ENCODE measurements at regions not wholly inside any gene's neighbourhood (a gene's known extent, or its start where the extent isn't known, plus 50 kb on each side); places are given as distances from the start of the nearest gene placed in this dataset.

DNA sequence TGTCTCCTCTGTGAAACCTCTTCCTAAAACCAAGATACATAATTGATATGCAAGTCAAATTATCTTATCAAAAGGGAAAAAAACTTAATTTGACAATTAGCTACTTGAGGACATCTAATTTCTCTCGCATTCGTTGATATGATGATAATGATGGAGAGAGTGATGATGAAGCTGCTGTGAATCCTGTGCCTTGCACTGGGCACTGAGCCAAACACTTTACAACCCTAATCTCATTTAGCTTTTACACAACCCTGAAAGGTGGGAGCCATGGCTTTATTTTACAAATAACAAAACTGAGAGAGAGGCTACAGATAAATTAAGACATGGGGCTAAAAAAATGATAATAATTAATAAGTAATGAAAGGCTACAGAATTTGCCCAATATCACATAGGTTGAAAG, 176.0 kb downstream of the NOC3L start:
- Histone ChIP-seq H3K4me1 (ENCODE audit: insufficient read depth, low read length) (peaks cover 17% of the 10 kb centered on the region), H3K27ac (ENCODE audit: low read depth, low read length) (no peak overlapping the region), H2AFZ (ENCODE audit: low read length) (no peak overlapping the region), H3K9me3 (ENCODE audit: low read depth, low read length) (no peaks in the 10 kb centered on the region), H3K4me2 (ENCODE audit: insufficient read depth, low read length) (no peak overlapping the region), H3K4me3 (ENCODE audit: insufficient read depth, low read length) (no peak overlapping the region), H3K79me2 (ENCODE audit: insufficient read depth, low read length) (no peaks in the 10 kb centered on the region), H3K27me3 (ENCODE audit: insufficient read depth, low read length) (no peaks in the 10 kb centered on the region), H4K20me1 (ENCODE audit: insufficient read depth, low read length) (no peaks in the 10 kb centered on the region), H3K36me3 (ENCODE audit: insufficient read depth, low read length) (no peaks in the 10 kb centered on the region)
- no peak for DNase-seq (ENCODE audit: insufficient read length, low spot score, missing footprints)
- no peak for TF ChIP-seq CTCF (IDR thresholded peaks at IDR 0.05; ENCODE audit: extremely low read depth, low read depth, low read length)

GRCh38 chr10:94192333-94192732, 170.4 kb downstream of the NOC3L start:
- Histone ChIP-seq H3K4me3 (ENCODE audit: insufficient read depth, low read length) (no peak overlapping the region), H3K27me3 (ENCODE audit: insufficient read depth, low read length) (no peaks in the 10 kb centered on the region), H3K27ac (ENCODE audit: low read depth, low read length) (no peak overlapping the region), H3K4me2 (ENCODE audit: insufficient read depth, low read length) (no peak overlapping the region), H2AFZ (ENCODE audit: low read length) (no peak overlapping the region), H3K79me2 (ENCODE audit: insufficient read depth, low read length) (no peaks in the 10 kb centered on the region), H3K36me3 (ENCODE audit: insufficient read depth, low read length) (no peaks in the 10 kb centered on the region), H3K9me3 (ENCODE audit: low read depth, low read length) (no peaks in the 10 kb centered on the region), H3K4me1 (ENCODE audit: insufficient read depth, low read length) (peaks cover 23% of the 10 kb centered on the region), H4K20me1 (ENCODE audit: insufficient read depth, low read length) (no peaks in the 10 kb centered on the region)
- TF ChIP-seq CTCF (IDR thresholded peaks at IDR 0.05; ENCODE audit: extremely low read depth, low read depth, low read length), result no peak
- no peak for DNase-seq (ENCODE audit: insufficient read length, low spot score, missing footprints)

DNA sequence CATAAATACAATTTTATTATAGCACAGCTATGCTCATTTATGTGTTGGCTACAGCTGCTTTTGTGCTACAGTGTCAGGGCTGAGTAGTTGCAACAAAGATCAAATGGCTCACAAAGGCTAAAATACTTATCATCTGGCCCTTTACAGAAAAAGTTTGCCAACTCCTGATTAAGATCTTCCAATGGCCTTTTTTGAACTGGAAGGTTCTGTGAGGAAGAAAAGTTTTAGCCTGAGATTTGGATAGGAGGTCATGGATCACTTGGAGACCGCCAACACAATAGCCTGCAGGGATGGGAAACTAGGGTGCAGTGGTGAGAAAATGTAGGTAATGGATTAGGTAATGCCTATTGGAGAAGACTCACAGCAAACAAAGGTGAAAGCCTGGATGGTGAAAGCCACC, 169.8 kb downstream of the NOC3L start:
- Histone ChIP-seq H4K20me1 (ENCODE audit: insufficient read depth, low read length) (no peaks in the 10 kb centered on the region), H3K79me2 (ENCODE audit: insufficient read depth, low read length) (no peaks in the 10 kb centered on the region), H2AFZ (ENCODE audit: low read length) (no peak overlapping the region), H3K4me1 (ENCODE audit: insufficient read depth, low read length) (peaks cover 23% of the 10 kb centered on the region), H3K9me3 (ENCODE audit: low read depth, low read length) (no peaks in the 10 kb centered on the region), H3K36me3 (ENCODE audit: insufficient read depth, low read length) (no peaks in the 10 kb centered on the region), H3K4me2 (ENCODE audit: insufficient read depth, low read length) (peak overlapping the region; percentile 43), H3K4me3 (ENCODE audit: insufficient read depth, low read length) (peak overlapping the region; percentile 14), H3K27ac (ENCODE audit: low read depth, low read length) (peak overlapping the region; percentile 20), H3K27me3 (ENCODE audit: insufficient read depth, low read length) (no peaks in the 10 kb centered on the region)
- DNase-seq (ENCODE audit: insufficient read length, low spot score, missing footprints), result no peak
- no peak for TF ChIP-seq CTCF (IDR thresholded peaks at IDR 0.05; ENCODE audit: extremely low read depth, low read depth, low read length)

DNA sequence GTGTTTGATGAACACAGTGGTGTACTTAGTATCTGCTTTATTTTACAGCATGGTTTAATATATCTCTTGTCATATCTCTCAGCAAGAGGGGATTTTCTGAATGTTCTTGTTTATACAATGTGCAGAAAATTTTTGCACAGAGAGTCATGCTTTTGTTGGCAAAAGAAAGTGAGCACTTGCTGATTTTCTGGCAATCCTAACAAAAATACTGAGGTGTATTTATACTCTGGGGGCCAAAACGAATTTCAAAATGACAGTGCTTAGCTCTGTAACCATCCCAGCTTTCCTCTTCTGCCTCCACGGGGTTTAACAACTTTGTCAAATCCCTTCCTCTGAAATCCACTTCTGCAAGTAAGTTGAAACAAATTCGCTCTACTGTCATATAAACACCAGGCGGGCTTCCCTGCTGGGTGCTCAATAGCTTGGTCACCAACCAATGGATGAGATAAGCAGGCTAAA, 169.2 kb downstream of the NOC3L start:
- peak overlapping the region; percentile 43 for H3K4me2 ChIP-seq (ENCODE audit: insufficient read depth, low read length)
- no peak for DNase-seq (ENCODE audit: insufficient read length, low spot score, missing footprints)
- no peak overlapping the region for H2AFZ ChIP-seq (ENCODE audit: low read length)
- no peaks in the 10 kb centered on the region for H3K27me3 ChIP-seq (ENCODE audit: insufficient read depth, low read length)
- H3K4me1 ChIP-seq (ENCODE audit: insufficient read depth, low read length), result peaks cover 23% of the 10 kb centered on the region
- H3K27ac ChIP-seq (ENCODE audit: low read depth, low read length), result peak overlapping the region; percentile 43
- no peaks in the 10 kb centered on the region for H3K79me2 ChIP-seq (ENCODE audit: insufficient read depth, low read length)
- H3K4me3 ChIP-seq (ENCODE audit: insufficient read depth, low read length), result peak overlapping the region; percentile 27
- H3K36me3 ChIP-seq (ENCODE audit: insufficient read depth, low read length), result no peaks in the 10 kb centered on the region
- H3K9me3 ChIP-seq (ENCODE audit: low read depth, low read length), result no peaks in the 10 kb centered on the region
- TF ChIP-seq CTCF (IDR thresholded peaks at IDR 0.05; ENCODE audit: extremely low read depth, low read depth, low read length), result no peak
- H4K20me1 ChIP-seq (ENCODE audit: insufficient read depth, low read length), result no peaks in the 10 kb centered on the region
